Liver (tissue), 3 donors: ENCODE measurements at regions not wholly inside any gene's neighbourhood (a gene's known extent, or its start where the extent isn't known, plus 50 kb on each side); places are given as distances from the start of the nearest gene placed in this dataset.

ENCODE experiments used
- CTCF ChIP-seq: fragments of 150-350 bp; IDR thresholded peaks from 2 replicates; pipeline ENCODE4 v1.5.1; 2017; ENCODE audit warnings: improper control_type of control experiment, low read depth, low read length; ENCODE audit not compliant: missing input control
- TF ChIP-seq, protein P1 (sequence below): IDR thresholded peaks from 2 replicates; pipeline ENCODE4 v1.6.1; 2016; ENCODE audit warnings: antibody characterized with exemption
- donor health status: healthy.
- donor health status: healthy.

DNA sequence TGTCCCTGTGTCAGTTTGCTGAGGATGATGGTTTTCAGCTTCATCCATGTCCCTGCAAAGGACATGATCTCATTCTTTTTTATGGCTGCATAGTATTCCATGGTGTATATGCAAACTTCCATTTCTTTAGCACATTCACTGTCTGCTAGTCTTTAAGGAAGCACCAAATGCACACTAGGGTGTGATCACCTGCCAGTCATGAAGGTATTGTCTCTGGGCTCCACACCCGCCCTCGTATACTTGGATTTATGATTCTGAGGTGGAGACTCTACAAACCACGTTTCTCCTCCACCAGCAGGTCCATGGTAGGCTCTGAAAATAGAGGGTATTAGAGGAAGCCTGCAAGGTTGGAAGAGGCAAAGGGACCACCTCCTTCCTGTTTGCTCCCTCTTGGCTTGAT is 75.9 kb upstream of the MAML3 start:
- TF ChIP-seq, protein P1, sequence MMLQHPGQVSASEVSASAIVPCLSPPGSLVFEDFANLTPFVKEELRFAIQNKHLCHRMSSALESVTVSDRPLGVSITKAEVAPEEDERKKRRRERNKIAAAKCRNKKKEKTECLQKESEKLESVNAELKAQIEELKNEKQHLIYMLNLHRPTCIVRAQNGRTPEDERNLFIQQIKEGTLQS, result no peak
- no peak for TF ChIP-seq CTCF
